HepG2 (cell line): ENCODE measurements at regions not wholly inside any gene's neighbourhood (a gene's known extent, or its start where the extent isn't known, plus 50 kb on each side); places are given as distances from the start of the nearest gene placed in this dataset.

ENCODE experiments used
- CEBPG ChIP-seq: IDR thresholded peaks from 2 replicates; pipeline ENCODE4 v1.6.1; 2016
- ELF3 ChIP-seq: IDR thresholded peaks from 2 replicates; pipeline ENCODE4 v1.6.1; 2016; ENCODE audit warnings: missing genetic modification reagents, missing compliant biosample characterization
- GABPA ChIP-seq, 2 experiments: IDR thresholded peaks; 2 replicates each; pipeline ENCODE4 v1.6.1; 2011 to 2016; ENCODE audit warnings: low read depth in 2 of 2, low read length in 1 of 2, missing biosample characterization in 1 of 2, missing genetic modification characterization in 1 of 2
- HDAC6 ChIP-seq: fragments of 200-600 bp; sonication (generic); IDR thresholded peaks from 2 replicates; pipeline ENCODE4 v1.7.0; 2017; ENCODE audit warnings: mild to moderate bottlenecking, antibody characterized with exemption, low read length, low read depth
- JUN ChIP-seq: sonication (generic); formaldehyde crosslinking; IDR thresholded peaks from 2 replicates; pipeline ENCODE4 v1.4.0; 2020; ENCODE audit warnings: mild to moderate bottlenecking, missing genetic modification reagents
- MYC ChIP-seq: sonication (generic); formaldehyde crosslinking; IDR thresholded peaks from 2 replicates; pipeline ENCODE4 v1.9.0; 2021; ENCODE audit warnings: missing genetic modification reagents, borderline replicate concordance
- TAF1 ChIP-seq: sonication (generic); formaldehyde crosslinking; IDR thresholded peaks from 2 replicates; pipeline ENCODE4 v1.4.0; 2020; ENCODE audit warnings: missing genetic modification reagents
- ZFP62 ChIP-seq: sonication (generic); formaldehyde crosslinking; IDR thresholded peaks from 2 replicates; pipeline ENCODE4 v1.4.0; 2020; ENCODE audit warnings: missing genetic modification reagents
- ZNF282 ChIP-seq: fragments of 450-650 bp; IDR thresholded peaks from 2 replicates; pipeline ENCODE4 v1.6.1; 2018; ENCODE audit not compliant: partially characterized antibody
- ZNF660 ChIP-seq: sonication (generic); formaldehyde crosslinking; IDR thresholded peaks from 2 replicates; pipeline ENCODE4 v1.5.1; 2020; ENCODE audit warnings: mild to moderate bottlenecking, low read depth, missing genetic modification reagents, borderline replicate concordance
- TF ChIP-seq, protein P1 (sequence below), 2 experiments: fragments of 450-650 bp in 1 of 2; sonication (generic) in 1 of 2; formaldehyde crosslinking; IDR thresholded peaks; 2 replicates each; pipeline versions ENCODE4 v1.5.0 to v1.8.0; 2020 to 2022; ENCODE audit warnings: mild to moderate bottlenecking in 1 of 2, missing genetic modification reagents in 1 of 2
- TF ChIP-seq, protein P2 (sequence below): sonication (generic); formaldehyde crosslinking; IDR thresholded peaks from 2 replicates; pipeline ENCODE4 v1.4.0; 2020; ENCODE audit warnings: missing genetic modification reagents, mild to moderate bottlenecking, borderline replicate concordance
- TF ChIP-seq, protein P3 (sequence below): sonication (generic); formaldehyde crosslinking; IDR thresholded peaks from 2 replicates; pipeline ENCODE4 v1.4.0; 2020; ENCODE audit warnings: missing genetic modification reagents, borderline replicate concordance
- TF ChIP-seq, protein P4 (sequence below): sonication (generic); formaldehyde crosslinking; IDR thresholded peaks from 2 replicates; pipeline ENCODE4 v1.5.0; 2020; ENCODE audit warnings: mild to moderate bottlenecking, missing genetic modification reagents, moderate library complexity

DNA sequence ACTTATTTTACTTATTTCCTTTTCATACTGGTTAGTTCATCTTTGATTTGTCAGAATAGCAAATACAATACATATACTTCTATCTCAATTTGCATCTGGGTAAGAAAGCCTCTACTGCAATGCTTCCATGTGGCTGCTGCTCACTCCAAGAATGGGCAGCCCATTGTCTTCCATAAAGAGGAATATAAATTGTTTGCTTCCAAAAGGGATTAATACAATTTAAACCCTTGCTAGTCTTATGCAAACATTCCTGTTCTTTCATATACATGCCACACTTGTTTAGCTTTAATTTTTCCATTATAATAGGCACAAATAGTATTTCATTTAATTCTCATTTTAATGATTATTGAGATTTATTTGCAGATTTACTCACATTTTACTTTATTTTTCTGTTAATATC lies 555.4 kb upstream of the POM121L12 start:
- TF ChIP-seq GABPA (IDR thresholded peaks at IDR 0.05; ENCODE audit: low read depth, low read length) (no peak), GABPA (CRISPR knock-in tag; IDR thresholded peaks at IDR 0.05; ENCODE audit: low read depth) (no peak), CEBPG (CRISPR knock-in tag) (no peak), ZNF660 (CRISPR knock-in tag) (no peak), ZFP62 (CRISPR knock-in tag) (no peak), HDAC6 (no peak), TAF1 (CRISPR knock-in tag) (no peak), MYC (no peak), JUN (CRISPR knock-in tag) (no peak), ELF3 (CRISPR knock-in tag) (no peak), ZNF282 (no peak)
- TF ChIP-seq, protein P1, sequence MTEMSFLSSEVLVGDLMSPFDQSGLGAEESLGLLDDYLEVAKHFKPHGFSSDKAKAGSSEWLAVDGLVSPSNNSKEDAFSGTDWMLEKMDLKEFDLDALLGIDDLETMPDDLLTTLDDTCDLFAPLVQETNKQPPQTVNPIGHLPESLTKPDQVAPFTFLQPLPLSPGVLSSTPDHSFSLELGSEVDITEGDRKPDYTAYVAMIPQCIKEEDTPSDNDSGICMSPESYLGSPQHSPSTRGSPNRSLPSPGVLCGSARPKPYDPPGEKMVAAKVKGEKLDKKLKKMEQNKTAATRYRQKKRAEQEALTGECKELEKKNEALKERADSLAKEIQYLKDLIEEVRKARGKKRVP (CRISPR knock-in tag; IDR thresholded peaks at IDR 0.05), result no peak
- TF ChIP-seq, protein P2, sequence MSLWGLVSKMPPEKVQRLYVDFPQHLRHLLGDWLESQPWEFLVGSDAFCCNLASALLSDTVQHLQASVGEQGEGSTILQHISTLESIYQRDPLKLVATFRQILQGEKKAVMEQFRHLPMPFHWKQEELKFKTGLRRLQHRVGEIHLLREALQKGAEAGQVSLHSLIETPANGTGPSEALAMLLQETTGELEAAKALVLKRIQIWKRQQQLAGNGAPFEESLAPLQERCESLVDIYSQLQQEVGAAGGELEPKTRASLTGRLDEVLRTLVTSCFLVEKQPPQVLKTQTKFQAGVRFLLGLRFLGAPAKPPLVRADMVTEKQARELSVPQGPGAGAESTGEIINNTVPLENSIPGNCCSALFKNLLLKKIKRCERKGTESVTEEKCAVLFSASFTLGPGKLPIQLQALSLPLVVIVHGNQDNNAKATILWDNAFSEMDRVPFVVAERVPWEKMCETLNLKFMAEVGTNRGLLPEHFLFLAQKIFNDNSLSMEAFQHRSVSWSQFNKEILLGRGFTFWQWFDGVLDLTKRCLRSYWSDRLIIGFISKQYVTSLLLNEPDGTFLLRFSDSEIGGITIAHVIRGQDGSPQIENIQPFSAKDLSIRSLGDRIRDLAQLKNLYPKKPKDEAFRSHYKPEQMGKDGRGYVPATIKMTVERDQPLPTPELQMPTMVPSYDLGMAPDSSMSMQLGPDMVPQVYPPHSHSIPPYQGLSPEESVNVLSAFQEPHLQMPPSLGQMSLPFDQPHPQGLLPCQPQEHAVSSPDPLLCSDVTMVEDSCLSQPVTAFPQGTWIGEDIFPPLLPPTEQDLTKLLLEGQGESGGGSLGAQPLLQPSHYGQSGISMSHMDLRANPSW (CRISPR knock-in tag), result no peak
- TF ChIP-seq, protein P3, sequence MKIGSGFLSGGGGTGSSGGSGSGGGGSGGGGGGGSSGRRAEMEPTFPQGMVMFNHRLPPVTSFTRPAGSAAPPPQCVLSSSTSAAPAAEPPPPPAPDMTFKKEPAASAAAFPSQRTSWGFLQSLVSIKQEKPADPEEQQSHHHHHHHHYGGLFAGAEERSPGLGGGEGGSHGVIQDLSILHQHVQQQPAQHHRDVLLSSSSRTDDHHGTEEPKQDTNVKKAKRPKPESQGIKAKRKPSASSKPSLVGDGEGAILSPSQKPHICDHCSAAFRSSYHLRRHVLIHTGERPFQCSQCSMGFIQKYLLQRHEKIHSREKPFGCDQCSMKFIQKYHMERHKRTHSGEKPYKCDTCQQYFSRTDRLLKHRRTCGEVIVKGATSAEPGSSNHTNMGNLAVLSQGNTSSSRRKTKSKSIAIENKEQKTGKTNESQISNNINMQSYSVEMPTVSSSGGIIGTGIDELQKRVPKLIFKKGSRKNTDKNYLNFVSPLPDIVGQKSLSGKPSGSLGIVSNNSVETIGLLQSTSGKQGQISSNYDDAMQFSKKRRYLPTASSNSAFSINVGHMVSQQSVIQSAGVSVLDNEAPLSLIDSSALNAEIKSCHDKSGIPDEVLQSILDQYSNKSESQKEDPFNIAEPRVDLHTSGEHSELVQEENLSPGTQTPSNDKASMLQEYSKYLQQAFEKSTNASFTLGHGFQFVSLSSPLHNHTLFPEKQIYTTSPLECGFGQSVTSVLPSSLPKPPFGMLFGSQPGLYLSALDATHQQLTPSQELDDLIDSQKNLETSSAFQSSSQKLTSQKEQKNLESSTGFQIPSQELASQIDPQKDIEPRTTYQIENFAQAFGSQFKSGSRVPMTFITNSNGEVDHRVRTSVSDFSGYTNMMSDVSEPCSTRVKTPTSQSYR (CRISPR knock-in tag), result no peak
- TF ChIP-seq, protein P4, sequence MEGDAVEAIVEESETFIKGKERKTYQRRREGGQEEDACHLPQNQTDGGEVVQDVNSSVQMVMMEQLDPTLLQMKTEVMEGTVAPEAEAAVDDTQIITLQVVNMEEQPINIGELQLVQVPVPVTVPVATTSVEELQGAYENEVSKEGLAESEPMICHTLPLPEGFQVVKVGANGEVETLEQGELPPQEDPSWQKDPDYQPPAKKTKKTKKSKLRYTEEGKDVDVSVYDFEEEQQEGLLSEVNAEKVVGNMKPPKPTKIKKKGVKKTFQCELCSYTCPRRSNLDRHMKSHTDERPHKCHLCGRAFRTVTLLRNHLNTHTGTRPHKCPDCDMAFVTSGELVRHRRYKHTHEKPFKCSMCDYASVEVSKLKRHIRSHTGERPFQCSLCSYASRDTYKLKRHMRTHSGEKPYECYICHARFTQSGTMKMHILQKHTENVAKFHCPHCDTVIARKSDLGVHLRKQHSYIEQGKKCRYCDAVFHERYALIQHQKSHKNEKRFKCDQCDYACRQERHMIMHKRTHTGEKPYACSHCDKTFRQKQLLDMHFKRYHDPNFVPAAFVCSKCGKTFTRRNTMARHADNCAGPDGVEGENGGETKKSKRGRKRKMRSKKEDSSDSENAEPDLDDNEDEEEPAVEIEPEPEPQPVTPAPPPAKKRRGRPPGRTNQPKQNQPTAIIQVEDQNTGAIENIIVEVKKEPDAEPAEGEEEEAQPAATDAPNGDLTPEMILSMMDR, result no peak
